HG02798 (cell line): ENCODE measurements at regions not wholly inside any gene's neighbourhood (a gene's known extent, or its start where the extent isn't known, plus 50 kb on each side); places are given as distances from the start of the nearest gene placed in this dataset.

Experiments
- ATAC-seq: cut with Tn5 transposase; IDR thresholded peaks from one replicate; pipeline ENCODE4 v1.9.1; 2021; ENCODE audit warnings: mild to moderate bottlenecking; ENCODE audit not compliant: unreplicated experiment, poor library complexity

GRCh38 chr17:73969956-73970355 is 233.5 kb upstream of the RPL38 start:
- ATAC-seq, result no peak

GRCh38 chr17:73971127-73971526 is 232.4 kb upstream of the RPL38 start:
- ATAC-seq, result no peak

DNA sequence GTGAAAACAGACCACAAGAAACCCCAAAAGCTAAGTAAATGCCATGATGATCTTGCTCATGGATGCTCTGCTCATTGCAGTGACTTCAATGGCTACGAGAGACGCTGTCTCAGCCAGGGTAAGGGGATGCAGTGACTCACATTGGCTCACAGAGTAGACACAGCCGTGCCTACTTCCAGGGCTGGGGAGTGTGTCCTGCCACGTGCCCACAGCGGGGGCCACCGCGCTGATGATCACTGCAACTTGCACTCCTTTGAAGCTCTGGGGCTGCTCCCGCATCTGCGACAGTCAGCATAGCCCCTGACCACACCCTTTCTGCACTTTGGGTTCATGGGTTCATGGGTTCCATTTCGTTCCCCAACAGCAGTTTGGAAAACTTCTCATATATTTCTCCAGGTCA is 231.4 kb upstream of the RPL38 start:
- no peak for ATAC-seq

DNA sequence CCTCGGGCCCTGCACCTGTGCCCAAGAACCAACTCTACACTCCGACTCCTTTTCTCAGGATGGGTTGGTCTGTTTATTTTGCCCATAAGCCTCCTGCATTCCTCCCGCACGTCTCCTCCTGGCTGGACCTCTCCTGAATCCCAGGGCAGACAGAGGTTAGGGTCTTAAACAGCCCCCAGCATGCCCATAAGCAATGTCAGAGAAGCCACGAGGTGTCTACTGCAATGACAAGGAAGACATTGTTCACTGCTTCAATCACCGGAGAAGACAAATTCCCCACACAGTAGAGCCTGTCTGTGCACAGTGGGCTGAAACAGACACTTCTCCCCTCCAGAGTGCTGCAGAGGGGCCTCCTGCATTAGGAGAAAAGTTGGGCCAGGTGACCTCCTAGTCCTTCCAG is 230.6 kb upstream of the RPL38 start:
- ATAC-seq, result no peak

- ATAC-seq, result no peak
Measured at GRCh38 chr17:73973586-73974409, 229.7 kb upstream of the RPL38 start.

DNA sequence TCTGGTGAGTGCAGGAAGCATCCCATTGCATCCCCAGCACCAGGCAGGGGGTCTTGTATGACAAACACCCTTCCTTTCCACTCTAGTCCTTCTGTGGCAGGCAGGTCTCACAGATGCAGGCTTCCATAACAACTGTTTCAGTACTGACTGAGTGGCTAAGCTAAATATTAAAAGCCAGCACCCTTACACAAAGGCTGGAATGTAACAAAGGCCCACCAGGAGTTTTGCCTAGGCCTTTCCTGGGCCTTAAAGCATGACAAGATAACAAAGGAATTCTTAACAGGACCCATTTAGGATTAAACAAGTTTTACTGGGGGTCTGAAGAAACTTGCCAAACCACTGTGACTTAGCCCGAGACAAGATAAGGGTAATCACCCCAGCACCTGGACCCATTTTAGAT is 228.9 kb upstream of the RPL38 start:
- ATAC-seq, result no peak

GRCh38 chr17:73976147-73976546 is 227.3 kb upstream of the RPL38 start:
- no peak for ATAC-seq

DNA sequence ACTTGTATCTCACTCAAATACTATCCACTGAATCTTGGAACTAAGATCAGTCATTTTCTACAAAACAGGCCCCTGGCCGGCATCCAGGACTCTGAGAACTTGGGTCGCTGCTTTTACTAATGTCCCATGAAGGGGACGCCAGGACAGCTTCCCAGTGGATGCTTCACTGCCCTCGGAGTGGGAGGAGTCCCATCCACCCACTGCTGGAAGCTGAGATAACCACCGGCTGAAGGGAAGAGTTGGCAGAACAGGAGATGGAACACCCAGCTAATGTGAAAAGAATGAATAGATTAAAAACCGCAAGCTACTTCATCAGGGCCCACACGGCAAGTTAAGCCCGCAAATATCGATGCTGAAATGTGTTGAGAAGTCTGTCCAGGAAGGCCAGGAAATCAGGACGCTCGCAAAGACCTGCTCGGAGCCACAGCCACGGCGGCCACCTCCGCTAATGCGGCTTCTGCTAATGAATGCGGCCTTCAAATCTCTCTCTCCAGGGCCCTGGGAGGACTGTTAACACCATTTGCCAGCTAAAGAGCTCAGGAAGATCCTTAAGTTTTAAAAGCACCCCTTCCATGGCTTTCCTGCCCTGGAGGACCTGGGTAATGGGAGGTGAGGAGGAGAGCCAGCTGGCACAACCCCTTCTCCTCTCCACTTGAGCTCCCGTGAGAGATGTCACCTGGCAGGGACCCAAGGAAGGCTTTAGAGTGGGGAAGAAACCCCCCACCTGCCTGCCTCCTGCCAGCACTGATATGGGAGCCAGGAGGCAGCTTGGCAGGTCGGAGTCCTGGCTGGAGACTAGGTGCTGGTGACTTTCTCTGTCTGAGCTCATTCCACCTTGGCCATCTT is 226.6 kb upstream of the RPL38 start:
- no peak for ATAC-seq

GRCh38 chr17:73980517-73980916 is 223.0 kb upstream of the RPL38 start:
- no peak for ATAC-seq

DNA sequence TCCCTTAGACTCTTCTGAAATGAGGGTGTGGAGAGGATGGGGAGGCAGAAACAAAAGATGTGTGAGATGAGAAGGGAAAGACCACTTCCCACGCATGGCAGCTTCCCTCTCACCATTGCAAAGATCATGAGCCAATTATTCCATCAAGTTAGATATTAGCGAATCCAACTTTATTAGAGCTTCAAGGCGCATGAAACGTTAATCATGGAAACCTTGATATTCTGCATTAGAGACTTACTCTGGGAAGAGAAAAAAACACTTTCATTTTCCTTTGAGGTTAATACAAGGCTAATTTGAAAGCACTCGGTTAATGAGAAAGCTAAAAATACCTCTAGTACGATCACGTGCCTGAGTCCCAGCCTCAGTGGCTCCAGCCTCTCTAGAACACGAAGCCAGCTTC is 220.6 kb upstream of the RPL38 start:
- ATAC-seq, result no peak

DNA sequence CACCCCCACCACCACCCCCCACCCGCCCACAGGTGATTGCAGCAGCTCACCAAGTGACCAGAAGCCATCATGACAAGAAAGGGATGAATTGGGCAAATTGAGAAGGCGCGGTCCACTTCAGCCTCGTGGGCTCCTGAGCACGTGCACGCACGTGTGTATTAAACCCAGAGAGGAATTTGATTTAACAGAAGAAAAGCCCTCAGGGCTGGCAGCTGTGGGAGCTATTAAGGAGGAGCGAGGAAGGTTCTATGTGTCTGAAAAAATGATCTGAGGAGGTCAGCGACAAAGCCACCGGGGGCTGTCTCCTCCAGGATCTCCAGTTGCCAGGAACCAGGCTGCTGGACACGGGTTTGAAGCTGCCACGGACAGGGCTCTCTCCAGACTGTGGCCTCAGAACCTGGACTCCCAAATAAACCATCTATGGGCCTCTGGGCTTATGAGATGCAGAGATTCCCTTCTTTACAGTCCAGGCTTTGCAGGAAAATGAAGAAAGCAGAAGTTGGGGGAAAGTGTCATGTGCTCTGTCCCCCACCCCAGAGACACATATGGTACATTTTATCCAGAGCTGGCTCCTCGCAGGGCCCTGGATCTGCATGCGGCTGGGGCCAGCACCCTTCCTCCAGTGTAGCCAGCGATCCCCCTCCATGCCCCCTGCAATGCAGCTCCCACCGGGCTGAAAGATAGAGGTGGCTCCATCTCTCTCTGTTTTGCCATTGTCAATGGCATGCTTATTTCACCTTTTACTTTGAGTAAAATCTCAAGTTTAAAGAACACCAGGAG is 219.7 kb upstream of the RPL38 start:
- no peak for ATAC-seq

DNA sequence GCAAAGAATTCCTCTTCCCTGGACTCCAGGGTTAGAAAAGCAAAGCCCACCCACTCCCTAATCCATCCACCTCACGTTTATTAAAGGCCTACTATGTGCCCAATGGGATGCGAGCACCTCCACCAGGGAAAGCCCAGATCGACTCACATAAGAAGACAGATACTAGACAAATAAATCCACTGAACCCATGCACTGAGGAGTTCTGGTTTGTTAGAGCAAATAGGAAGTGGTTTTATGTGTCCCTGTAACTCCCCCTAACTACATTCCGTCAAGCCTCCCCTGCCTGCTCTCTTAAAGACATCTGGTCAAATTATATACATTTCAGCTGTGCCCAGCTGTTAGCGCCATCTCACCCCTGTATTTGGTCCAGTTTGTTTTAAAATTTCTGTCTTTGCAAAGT is 218.5 kb upstream of the RPL38 start:
- no peak for ATAC-seq

DNA sequence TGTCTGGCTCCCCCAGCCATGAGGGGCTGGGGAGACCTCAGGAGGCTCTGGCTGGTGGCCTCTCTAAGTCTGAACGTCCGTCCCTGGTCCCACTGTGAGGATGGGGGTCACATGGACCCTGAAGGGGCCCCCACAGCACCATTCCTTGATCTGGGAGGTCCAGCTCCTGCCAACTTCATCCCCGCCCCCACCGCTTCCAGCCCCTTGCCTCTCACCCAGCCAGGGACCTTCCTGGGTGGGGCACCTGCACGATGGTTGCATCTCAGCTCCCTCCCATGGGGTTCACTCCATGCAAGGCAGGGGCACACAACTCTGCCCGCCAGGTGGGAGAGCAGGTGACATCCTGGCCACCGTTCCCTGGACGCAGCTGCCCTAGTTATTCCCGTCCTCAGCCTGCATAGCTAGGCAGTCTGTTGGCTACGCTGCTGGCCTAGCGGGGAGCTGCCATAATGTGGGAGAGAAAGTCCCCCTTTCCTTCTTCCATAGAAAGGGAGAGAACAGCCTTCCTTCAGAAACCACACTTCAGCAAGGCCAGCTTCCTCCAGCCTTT is 217.9 kb upstream of the RPL38 start:
- no peak for ATAC-seq

GRCh38 chr17:73986641-73987177 is 216.8 kb upstream of the RPL38 start:
- no peak for ATAC-seq

GRCh38 chr17:73987395-73987794 is 216.1 kb upstream of the RPL38 start:
- ATAC-seq, result no peak

DNA sequence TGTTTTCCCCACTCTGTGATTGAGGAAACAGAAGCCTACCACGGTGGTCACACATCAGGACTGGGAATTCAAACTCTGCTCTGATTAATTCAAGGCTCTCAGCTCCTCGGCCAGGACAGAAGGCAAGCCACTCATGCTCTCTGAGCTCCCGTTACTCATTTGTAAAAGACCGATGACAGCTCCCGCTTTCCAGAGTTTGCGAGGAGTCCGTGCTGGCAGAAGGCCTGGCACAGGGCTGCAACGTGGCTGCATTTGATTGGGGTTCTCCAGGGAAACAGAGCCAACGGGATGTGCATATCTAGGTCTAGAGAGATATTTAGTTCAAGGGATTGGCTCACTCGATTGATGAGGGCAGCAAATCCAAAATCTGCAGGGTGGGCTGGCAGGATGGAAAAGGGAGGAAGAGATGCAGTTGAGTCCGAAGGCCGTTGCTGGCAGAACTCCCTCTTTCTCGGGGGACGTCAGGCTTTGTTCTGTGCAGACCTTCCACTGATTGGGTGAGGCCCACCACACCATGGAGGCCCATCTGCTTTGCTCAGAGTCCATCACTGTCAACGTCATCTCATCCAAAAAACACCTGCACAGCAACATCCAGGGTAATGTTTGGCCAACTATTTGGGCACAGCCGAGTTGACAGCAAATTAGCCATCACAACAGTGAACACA is 215.5 kb upstream of the RPL38 start:
- no peak for ATAC-seq

- no peak for ATAC-seq
Measured at GRCh38 chr17:73989671-73990070, 213.8 kb upstream of the RPL38 start.

DNA sequence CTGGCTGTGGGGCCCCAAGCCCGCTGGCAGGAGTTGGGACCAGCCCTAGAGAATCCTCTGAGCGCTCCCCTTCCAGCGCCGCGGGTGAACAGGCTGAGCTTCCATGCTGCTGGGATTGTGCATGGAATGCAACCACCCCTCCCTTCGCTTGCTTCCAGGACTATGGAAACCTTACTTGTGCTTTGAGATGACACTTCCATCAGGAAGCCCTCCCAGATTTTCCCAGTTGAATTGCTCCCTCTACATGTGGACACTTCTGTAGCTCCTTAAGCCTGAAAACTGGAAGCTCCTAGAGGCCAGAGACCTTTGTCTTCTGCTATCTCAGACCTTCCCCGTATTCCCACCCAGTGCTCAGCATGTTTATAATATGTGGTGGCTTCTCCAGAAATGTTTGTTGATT is 213.2 kb upstream of the RPL38 start:
- ATAC-seq, result no peak

- ATAC-seq, result no peak
Measured at GRCh38 chr17:73991260-73991659, 212.2 kb upstream of the RPL38 start.

- ATAC-seq, result no peak
Measured at GRCh38 chr17:73994946-73995345, 208.5 kb upstream of the RPL38 start.
